A549 (cell line): ENCODE measurements at regions not wholly inside any gene's neighbourhood (a gene's known extent, or its start where the extent isn't known, plus 50 kb on each side); places are given as distances from the start of the nearest gene placed in this dataset.

ENCODE experiments used
- ATAC-seq, 2 experiments: fragments of 200-7000 bp in 1 of 2; fragments of >200 bp in 1 of 2; cut with Nextera tagmentation in 1 of 2; cut with Tn5 transposase in 1 of 2; 3 replicates each; pipeline versions ENCODE4 v1.8.0 to v1.9.1; 2018 to 2020; ENCODE audit warnings: mild to moderate bottlenecking in 1 of 2, moderate library complexity in 1 of 2
- CTCF ChIA-PET: fragments of 300-600 bp; sonication (Branson Sonifier 250); formaldehyde crosslinking; extraction: SDS; loops from one replicate; lab custom pipeline; 2021; ENCODE audit warnings: antibody characterized with exemption, inconsistent platforms; lab: Yijun Ruan, JAX
- POLR2A ChIA-PET: fragments of 350-600 bp; formaldehyde crosslinking; extraction: SDS; loops from one replicate; lab custom pipeline; 2021; ENCODE audit warnings: antibody characterized with exemption, inconsistent platforms; lab: Yijun Ruan, JAX
- DNase-seq, 2 experiments: peaks; one replicate each; pipeline versions ENCODE4 v3.0.0 to v3.0.0-alpha.2; 2011 to 2016; ENCODE audit warnings: low read depth in 1 of 2, low spot score in 1 of 2
- FAIRE-seq: peaks from 2 replicates; lab custom pipeline; 2011; peaks lifted over from hg19 to GRCh38; lab: Jason Lieb, UNC
- H3K27ac ChIP-seq, 2 experiments: fragments of >200 bp; sonication (Bioruptor Twin); formaldehyde crosslinking; 3 replicates each; pipeline ENCODE4 v1.5.1; 2016 to 2017
- H3K4me1 ChIP-seq: fragments of >200 bp; sonication (Bioruptor Twin); formaldehyde crosslinking; 3 replicates; pipeline ENCODE4 v1.6.1; 2016
- H3K4me2 ChIP-seq: fragments of >200 bp; sonication (Bioruptor Twin); formaldehyde crosslinking; 3 replicates; pipeline ENCODE4 v1.6.1; 2016
- H3K4me3 ChIP-seq: fragments of >200 bp; sonication (Bioruptor Twin); formaldehyde crosslinking; 3 replicates; pipeline ENCODE4 v1.5.1; 2016
- H3K9me3 ChIP-seq: fragments of >200 bp; sonication (Bioruptor Twin); formaldehyde crosslinking; 3 replicates; pipeline ENCODE4 v1.6.1; 2016
- ATOH8 ChIP-seq: fragments of 250-450 bp; sonication (Bioruptor Pico); IDR thresholded peaks from 2 replicates; pipeline ENCODE4 v1.5.0; 2020; ENCODE audit warnings: low read depth, mild to moderate bottlenecking, moderate library complexity
- BHLHE40 ChIP-seq: IDR thresholded peaks from 2 replicates; pipeline ENCODE4 v1.6.1; 2012; ENCODE audit warnings: low read depth, low read length, inconsistent platforms
- CBX2 ChIP-seq: fragments of 200-600 bp; sonication (generic); IDR thresholded peaks from 2 replicates; pipeline ENCODE4 v1.6.1; 2016; ENCODE audit warnings: low read depth, mild to moderate bottlenecking, borderline replicate concordance
- CBX8 ChIP-seq: fragments of 200-600 bp; sonication (generic); IDR thresholded peaks from 2 replicates; pipeline ENCODE4 v1.6.1; 2016
- CHD4 ChIP-seq: fragments of 200-600 bp; sonication (generic); IDR thresholded peaks from 2 replicates; pipeline ENCODE4 v1.6.1; 2016; ENCODE audit warnings: antibody characterized with exemption, mild to moderate bottlenecking, borderline replicate concordance
- CTCF ChIP-seq: fragments of >200 bp; sonication (Bioruptor Twin); formaldehyde crosslinking; IDR thresholded peaks from 3 replicates; pipeline ENCODE4 v1.5.1; 2016
- E2F6 ChIP-seq: IDR thresholded peaks from 2 replicates; pipeline ENCODE4 v1.6.1; 2012; ENCODE audit warnings: low read depth, borderline replicate concordance
- EHMT2 ChIP-seq: fragments of 200-600 bp; sonication (generic); IDR thresholded peaks from 2 replicates; pipeline ENCODE4 v1.6.1; 2016; ENCODE audit warnings: antibody characterized with exemption, low read depth, mild to moderate bottlenecking, moderate library complexity
- EP300 ChIP-seq, 2 experiments: fragments of >200 bp; sonication (Bioruptor Twin); formaldehyde crosslinking; IDR thresholded peaks; 2 replicates in 1 of 2; 3 replicates in 1 of 2; pipeline ENCODE4 v1.6.1; 2016 to 2017
- FOSL2 ChIP-seq, 2 experiments: fragments of 450-650 bp in 1 of 2; fragments of >200 bp in 1 of 2; sonication (Bioruptor Twin) in 1 of 2; formaldehyde crosslinking; IDR thresholded peaks; 2 replicates each; pipeline versions ENCODE4 v1.5.0 to v1.6.1; 2016 to 2020; ENCODE audit warnings: mild to moderate bottlenecking in 1 of 2, moderate library complexity in 1 of 2
- FOXS1 ChIP-seq: fragments of 250-450 bp; sonication (Bioruptor Pico); IDR thresholded peaks from 2 replicates; pipeline ENCODE4 v1.5.0; 2020; ENCODE audit warnings: mild to moderate bottlenecking, moderate library complexity
- HEYL ChIP-seq: fragments of 250-450 bp; sonication (Bioruptor Pico); IDR thresholded peaks from 2 replicates; pipeline ENCODE4 v1.8.0; 2021; ENCODE audit warnings: mild to moderate bottlenecking, moderate library complexity
- JUN ChIP-seq, 2 experiments: fragments of >200 bp; sonication (Bioruptor Twin); formaldehyde crosslinking; IDR thresholded peaks; 2 replicates in 1 of 2; 3 replicates in 1 of 2; pipeline ENCODE4 v1.6.1; 2016 to 2017
- KDM5A ChIP-seq: fragments of 200-600 bp; sonication (generic); IDR thresholded peaks from 2 replicates; pipeline ENCODE4 v1.6.1; 2016; ENCODE audit warnings: antibody characterized with exemption, mild to moderate bottlenecking
- PBX3 ChIP-seq: IDR thresholded peaks from 2 replicates; pipeline ENCODE4 v1.6.1; 2012
- RCOR1 ChIP-seq: fragments of 150-350 bp; IDR thresholded peaks from 2 replicates; pipeline ENCODE4 v1.6.1; 2014; ENCODE audit warnings: antibody characterized with exemption, low read length, low read depth
- REST ChIP-seq: fragments of 200-600 bp; sonication (generic); IDR thresholded peaks from 2 replicates; pipeline ENCODE4 v1.6.1; 2016; ENCODE audit warnings: antibody characterized with exemption, mild to moderate bottlenecking, moderate library complexity
- USF2 ChIP-seq: fragments of 450-650 bp; IDR thresholded peaks from 2 replicates; pipeline ENCODE4 v1.6.1; 2014; ENCODE audit warnings: antibody characterized with exemption
- ZSCAN20 ChIP-seq: fragments of 250-450 bp; sonication (Bioruptor Pico); IDR thresholded peaks from 2 replicates; pipeline ENCODE4 v1.8.0; 2022; ENCODE audit warnings: mild to moderate bottlenecking, moderate library complexity
- WGBS: methylation state at CpG from one replicate; pipeline ENCODE4 v1.1.6; 2017; ENCODE audit errors: missing lambda C conversion rate; 5-methylcytosine and 5-hydroxymethylcytosine counted together

- TF ChIP-seq CBX8 (peak; percentile 13; the same call in 1 of the 2 replicates), CTCF (no peak)
- 39% methylated on average over 4 of the region's 4 CpGs for WGBS
- Histone ChIP-seq H3K27ac (no peak overlapping the region), H3K4me1 (no peaks in the 10 kb centered on the region), H3K9me3 (no peaks in the 10 kb centered on the region), H3K4me3 (no peak overlapping the region), H3K4me2 (no peak overlapping the region)
- ChIA-PET CTCF (no interaction called here), POLR2A (no interaction called here)
- ATAC-seq, result no peak
- DNase-seq, result no peak
- no peak for FAIRE-seq
These were observed 79.5 kb downstream of the CD200 start for GRCh38 chr3:112412494-112412893.

- TF ChIP-seq CBX2 (no peak), CBX8 (peak; percentile 5; the same call in 1 of the 2 replicates)
- no peak for FAIRE-seq
- no peak for ATAC-seq
- CTCF ChIA-PET, result no interaction called here
- Histone ChIP-seq H3K4me3 (no peak overlapping the region), H3K4me1 (no peaks in the 10 kb centered on the region), H3K9me3 (no peaks in the 10 kb centered on the region), H3K4me2 (no peak overlapping the region), H3K27ac (no peak overlapping the region)
- no peak for DNase-seq
- POLR2A ChIA-PET, result no interaction called here
- WGBS, result 25% methylated on average over 1 of the region's 1 CpG
These were observed 80.1 kb downstream of the CD200 start for GRCh38 chr3:112413074-112413473.

- POLR2A ChIA-PET, result no interaction called here
- FAIRE-seq (no peak), DNase-seq (no peak)
- H3K4me1 ChIP-seq, result no peaks in the 10 kb centered on the region
- H3K4me3 ChIP-seq, result no peak overlapping the region
- CTCF ChIA-PET, result no interaction called here
- TF ChIP-seq FOXS1 (CRISPR knock-in tag), result no peak
- TF ChIP-seq FOSL2 (IDR thresholded peaks at IDR 0.05), result no peak
- TF ChIP-seq FOSL2 (CRISPR knock-in tag; IDR thresholded peaks at IDR 0.05), result no peak
- no peak for TF ChIP-seq EP300 (IDR thresholded peaks at IDR 0.05)
- TF ChIP-seq CHD4, result no peak
- no peak for TF ChIP-seq JUN (IDR thresholded peaks at IDR 0.05)
- TF ChIP-seq E2F6, result no peak
- no peak for TF ChIP-seq RCOR1
- no peak for TF ChIP-seq KDM5A
- no peak for TF ChIP-seq BHLHE40
- TF ChIP-seq USF2, result no peak
- TF ChIP-seq HEYL (CRISPR knock-in tag), result no peak
- no peak for TF ChIP-seq ZSCAN20
- no peak for TF ChIP-seq EHMT2
- no peak for TF ChIP-seq ATOH8 (CRISPR knock-in tag)
- no peak for TF ChIP-seq PBX3
- no peak for TF ChIP-seq REST
- TF ChIP-seq, all 56 proteins: peak for 0
- Histone ChIP-seq H3K27ac (no peak overlapping the region), H3K9me3 (no peaks in the 10 kb centered on the region), H3K4me2 (no peak overlapping the region)
- 4% methylated on average over 2 of the region's 3 CpGs for WGBS
- 0 out of 6 replicates have a peak, but pooled peaks of 1 of the 2 experiments have one; percentile 35 for ATAC-seq
These were observed 80.8 kb downstream of the CD200 start for GRCh38 chr3:112413722-112414121.
